ENCODE measurements at regions not wholly inside any gene's neighbourhood (a gene's known extent, or its start where the extent isn't known, plus 50 kb on each side); places are given as distances from the start of the nearest gene placed in this dataset.

DNA sequence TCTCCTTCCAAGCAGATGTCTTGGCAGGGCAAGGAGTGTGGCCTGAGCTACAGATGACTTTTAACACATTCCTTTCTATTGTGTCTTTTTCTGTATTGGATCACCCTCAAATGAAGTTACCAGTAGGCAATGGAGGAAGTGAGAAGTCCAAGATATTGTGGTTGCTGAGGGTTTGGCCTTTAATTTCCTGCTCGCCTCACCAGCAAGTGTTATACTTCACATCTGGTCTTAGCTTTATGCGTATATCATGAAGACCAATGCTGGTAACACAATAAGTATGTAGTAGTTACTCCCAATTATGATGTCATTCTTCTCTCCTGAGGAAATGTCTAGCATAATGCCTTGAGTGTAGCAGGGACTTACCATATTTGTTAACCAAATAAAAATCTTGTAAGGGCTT is 179.9 kb downstream of the ZIC1 start:
- DNase-seq (ENCODE audit: low spot score), result no peak

DNA sequence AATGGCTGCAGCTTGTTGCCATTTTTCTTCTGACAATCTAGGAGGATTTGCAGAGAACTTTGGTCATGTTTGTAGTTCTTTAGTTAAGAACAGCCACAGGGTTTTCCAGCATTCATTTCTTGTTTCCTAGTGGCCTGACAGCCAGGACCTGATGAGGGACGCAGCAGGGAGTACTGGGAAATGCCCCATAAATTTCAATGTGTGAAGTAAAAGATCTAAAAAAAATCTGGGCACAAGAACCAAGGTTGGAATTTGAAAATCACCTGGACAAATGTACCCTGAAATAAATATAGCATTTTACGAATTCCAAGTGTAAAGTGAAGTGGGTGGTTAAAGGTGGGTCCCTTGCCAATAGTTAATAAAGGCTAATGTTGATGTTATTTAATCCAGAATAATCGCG is 195.0 kb downstream of the ZIC1 start:
- DNase-seq (ENCODE audit: low spot score), result no peak

DNA sequence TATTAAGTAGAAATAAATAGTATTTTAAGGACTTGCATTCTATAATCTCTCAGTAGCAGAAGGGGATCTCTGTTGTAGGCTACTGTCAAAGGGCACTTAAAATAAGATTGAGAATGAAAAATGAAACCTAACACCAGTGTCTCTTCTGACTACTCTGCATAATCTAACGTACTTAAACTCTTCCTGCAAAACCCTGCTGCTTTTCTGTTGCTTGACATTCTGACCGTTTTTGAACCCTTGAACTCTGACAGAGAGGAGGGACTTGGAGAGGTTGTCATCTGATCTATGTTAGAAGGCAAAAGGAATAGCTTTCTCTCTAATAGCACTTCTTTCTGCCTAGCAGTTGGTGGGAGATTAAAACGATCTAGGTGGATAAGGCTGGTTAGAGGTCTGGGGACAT is 204.6 kb downstream of the ZIC1 start:
- no peak for DNase-seq (ENCODE audit: low spot score)

- DNase-seq (ENCODE audit: low spot score), result no peak
These were observed 205.0 kb downstream of the ZIC1 start for GRCh38 chr3:147614210-147614609.

GRCh38 chr3:147615035-147615434 is 205.9 kb downstream of the ZIC1 start:
- DNase-seq (ENCODE audit: low spot score), result no peak

DNA sequence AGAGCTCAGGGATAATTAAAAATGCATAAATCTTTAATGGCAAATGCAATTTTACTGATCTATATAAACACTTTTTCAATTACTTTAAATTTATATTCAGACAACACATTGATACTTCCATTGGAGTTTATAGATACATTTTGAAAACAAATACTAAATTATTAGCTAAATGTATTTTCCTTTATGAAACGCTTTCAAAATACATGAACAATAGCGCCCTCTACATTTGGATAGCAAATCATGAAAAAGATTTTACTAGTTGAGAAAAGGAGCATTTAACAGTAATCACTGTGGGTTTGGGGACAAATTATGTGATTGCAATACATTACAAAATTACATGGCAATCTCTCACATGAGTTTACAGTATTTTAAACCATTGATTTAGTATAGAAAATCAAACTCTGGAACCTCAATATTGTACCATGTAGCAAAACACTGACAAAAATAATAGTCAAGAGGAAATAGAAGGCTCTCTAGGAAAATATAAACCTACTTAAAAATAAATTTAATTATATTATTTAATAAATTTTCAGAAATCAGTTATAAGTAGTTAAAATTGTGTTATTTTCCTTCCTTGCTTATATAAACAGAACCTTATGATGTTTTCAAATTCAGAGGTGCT is 207.9 kb downstream of the ZIC1 start:
- DNase-seq (ENCODE audit: low spot score), result peak; percentile 4

DNA sequence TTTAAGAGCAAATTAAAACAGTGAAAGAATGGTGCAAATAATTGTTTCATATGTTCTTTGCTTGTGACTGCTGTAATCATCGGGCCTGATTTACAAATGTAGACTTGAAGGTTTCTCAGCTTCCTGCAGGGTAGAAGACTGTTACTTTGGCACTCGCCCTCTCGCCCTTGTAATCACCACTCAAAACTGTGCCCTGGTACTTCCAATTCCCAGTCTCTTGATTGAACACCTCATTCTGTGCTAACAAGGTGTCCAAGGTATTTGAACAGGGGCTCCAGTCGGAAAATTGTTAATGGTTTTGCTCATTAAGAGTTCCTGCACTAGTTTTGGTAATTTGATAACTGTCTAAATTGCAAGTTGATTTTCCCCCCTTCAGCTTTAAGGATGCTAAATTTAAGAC is 209.5 kb downstream of the ZIC1 start:
- no peak for DNase-seq (ENCODE audit: low spot score)

DNA sequence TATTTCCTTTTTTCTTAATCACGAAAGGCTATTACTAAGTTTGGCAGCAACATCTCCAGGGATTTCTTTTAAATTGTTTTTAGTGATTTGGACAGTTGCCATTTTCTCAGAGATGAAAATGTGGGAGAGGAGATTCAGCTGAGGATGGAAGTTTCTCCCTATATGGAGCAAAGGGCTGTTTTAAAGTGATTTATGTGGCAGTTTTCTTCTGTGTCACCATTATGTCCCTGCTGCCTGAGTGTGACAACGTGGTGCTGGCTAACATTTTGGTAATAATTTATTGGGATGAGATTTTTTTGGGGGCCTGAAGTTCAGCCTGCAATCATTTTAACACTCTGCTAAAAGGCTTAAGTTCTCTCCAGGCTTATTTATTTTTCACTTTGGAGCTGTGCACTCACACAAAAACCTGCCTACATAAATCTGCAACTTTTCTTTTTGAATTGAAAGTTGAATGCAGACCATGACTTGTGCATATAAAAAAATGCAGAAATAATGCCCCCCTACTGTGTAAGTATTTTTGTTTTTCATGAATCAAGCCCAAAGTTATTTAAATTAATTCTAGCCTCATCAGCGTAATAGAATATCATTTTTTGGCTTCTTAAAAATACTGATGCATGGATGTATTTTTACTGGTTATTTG is 210.9 kb downstream of the ZIC1 start:
- DNase-seq (ENCODE audit: low spot score), result no peak

DNA sequence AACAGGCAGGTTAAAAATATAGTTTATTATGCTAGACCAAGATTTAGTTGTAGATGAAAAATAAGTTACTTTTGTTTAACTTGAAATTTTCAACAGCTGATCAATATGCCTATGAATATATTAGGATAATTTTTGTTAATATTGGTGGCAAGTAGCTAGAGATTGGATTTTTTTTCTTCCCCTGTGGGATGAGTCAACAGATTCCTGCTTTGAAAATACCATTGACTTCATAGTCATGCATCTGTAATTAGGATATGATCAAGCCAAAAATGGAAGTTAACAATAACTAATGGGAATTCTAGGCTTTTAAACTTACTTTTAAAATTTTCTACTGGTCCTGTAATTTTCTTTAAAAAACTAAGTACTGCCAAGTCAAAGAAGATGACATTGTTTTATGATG is 211.7 kb downstream of the ZIC1 start:
- peak; percentile 7 for DNase-seq (ENCODE audit: low spot score)

DNA sequence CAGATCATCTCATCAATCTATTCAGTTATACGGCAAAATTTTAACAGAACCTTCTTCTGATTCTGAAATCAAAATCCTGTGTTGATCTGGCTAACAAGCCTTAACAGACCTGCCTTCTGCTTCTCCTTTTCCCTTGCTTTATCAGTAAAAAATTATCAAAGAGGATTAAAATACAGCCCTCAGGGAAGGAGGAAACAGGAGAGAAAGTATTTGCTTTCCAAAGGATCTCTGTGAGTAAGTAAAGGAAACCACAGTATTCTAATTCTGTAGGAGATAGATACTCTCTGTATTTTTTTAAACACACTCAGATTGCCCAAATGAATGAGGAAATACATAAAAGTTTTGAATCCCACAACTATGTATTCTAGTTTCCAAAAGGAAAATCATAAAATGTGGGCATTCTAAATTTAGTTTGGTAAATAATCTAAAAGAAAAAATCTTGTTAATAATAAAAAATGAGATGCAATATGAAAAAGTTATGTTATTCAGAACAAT is 221.8 kb downstream of the ZIC1 start:
- DNase-seq (ENCODE audit: low spot score), result no peak

- DNase-seq (ENCODE audit: low spot score), result no peak
These were observed 231.6 kb downstream of the ZIC1 start for GRCh38 chr3:147640781-147641180.

- DNase-seq (ENCODE audit: low spot score), result no peak
These were observed 236.6 kb downstream of the ZIC1 start for GRCh38 chr3:147645761-147646160.

- DNase-seq (ENCODE audit: low spot score), result no peak
These were observed 240.3 kb downstream of the ZIC1 start for GRCh38 chr3:147649475-147649874.

GRCh38 chr3:147651107-147651778 is 242.1 kb downstream of the ZIC1 start:
- no peak for DNase-seq (ENCODE audit: low spot score)

- DNase-seq (ENCODE audit: low spot score), result no peak
These were observed 243.6 kb downstream of the ZIC1 start for GRCh38 chr3:147652651-147653366.

DNA sequence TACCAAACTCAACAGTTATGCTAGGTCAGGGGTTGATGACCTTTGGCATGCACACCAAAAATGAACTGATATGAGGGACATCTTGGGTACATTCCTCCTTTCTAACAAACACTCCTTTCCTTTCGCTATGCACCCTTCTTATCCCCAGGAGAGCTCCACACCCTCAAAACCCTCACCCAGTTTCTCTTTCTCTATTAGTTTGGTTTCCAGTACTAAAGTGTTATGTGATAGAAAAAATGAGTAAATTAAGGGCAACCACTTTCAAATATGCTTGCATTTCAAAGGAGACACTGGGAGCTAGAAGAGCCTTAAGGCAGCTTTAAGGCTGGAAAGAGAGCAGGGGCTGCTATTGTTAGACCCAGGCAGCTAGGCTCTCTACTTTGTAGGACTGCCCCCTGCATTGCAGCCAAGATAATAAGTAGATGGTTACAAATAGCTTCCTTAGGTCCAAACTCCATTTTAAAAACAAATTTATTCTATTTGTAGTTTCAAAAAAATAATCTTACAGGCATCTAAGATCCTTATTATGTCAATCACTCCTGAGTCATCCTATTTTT is 244.3 kb downstream of the ZIC1 start:
- DNase-seq (ENCODE audit: low spot score), result no peak

- DNase-seq (ENCODE audit: low spot score), result no peak
These were observed 245.7 kb downstream of the ZIC1 start for GRCh38 chr3:147654827-147655226.

DNA sequence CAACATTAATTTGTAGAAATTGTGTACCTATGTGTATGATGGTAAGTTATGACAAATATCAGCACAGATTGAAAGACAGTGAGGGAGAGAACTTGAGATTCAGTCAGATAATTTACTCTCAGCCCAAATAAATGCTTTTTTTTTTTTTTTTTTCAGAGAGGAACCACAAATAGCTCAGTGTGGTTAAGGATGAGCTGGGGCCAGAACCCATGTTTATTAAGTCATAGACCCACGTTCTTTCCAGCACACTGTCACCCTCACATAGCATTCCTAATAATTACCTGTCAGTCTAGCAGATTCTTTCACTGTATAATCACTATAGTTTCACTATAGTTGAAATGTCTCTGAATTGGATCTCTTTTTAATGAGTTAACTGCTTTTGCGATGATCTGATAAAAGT is 246.1 kb downstream of the ZIC1 start:
- DNase-seq (ENCODE audit: low spot score), result no peak

DNA sequence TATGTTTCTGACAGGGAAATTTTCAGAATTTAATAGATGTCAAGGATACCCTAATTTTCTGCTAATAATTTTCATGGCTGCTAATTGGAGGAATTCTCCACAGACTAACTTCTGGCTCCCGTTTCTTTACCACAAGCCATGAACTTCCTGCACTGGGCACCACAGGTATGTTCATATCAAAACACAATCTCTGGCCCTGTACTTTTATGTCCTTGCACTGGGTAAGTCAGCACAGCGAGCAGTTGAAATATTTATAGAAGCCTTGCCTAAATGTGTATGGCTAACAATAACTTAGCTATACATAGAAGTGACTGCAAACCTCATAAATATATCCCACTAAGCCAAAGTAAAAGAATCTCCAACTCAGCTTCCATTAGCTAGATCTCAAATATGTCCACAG is 246.9 kb downstream of the ZIC1 start:
- DNase-seq (ENCODE audit: low spot score), result no peak

DNA sequence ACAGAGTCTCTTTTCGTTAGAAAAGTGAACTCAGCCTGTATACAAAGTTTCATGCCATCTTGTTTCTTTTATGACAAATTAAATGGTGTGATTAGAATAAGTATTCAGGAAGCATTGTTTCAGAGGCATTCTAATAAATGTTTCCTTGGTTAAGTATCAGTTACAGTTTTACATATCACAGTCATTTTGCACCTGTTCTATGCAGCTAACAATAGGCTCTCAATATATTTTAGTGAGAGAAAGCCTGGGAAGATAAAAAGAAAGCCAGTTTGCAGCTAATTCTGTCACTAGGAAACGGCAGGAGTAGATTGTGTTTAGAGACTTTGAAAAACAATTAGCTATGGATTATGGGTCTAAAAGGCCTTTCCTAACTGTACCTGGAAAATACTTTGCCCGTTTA is 252.8 kb downstream of the ZIC1 start:
- no peak for DNase-seq (ENCODE audit: low spot score)

- DNase-seq (ENCODE audit: low spot score), result no peak
These were observed 253.5 kb downstream of the ZIC1 start for GRCh38 chr3:147662705-147663104.

DNA sequence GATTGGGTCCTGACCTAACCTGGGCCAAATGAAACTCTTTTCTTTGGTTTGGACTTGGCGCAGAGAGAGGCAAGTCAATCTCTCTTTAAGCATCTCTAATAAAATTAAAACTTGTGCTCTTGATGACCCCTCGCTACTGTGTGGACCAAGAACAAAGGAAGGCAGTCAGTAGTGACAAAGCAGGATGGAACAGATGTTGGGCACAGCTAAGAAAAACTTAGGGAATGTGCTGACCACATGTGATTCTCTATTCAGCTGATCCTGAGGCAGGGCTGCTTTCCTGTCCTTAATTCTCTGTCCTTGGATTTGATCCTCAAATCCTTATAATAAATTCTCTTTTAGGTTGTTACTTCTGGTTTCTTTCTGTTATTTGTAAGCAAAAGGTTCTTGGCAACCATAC is 259.9 kb downstream of the ZIC1 start:
- DNase-seq (ENCODE audit: low spot score), result no peak

DNA sequence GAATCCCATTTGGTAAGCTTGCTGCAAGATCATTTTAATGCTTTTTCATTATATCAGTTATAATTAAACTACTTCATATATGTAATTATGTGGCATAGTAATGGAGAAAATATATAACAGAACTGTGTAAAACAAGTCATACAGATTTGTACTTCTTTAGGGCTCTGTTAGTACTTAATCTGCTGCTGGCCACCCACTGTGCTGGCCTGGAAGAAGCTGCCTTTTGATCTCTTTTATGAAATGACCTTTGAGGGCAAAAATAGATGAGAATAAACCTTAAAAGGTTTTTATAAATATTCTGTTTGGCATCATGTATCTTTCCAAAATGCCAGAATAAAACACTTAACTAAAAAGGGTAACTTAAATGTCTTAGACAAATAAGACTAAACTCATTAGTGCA is 262.9 kb downstream of the ZIC1 start:
- no peak for DNase-seq (ENCODE audit: low spot score)
